ENCODE measurements at regions not wholly inside any gene's neighbourhood (a gene's known extent, or its start where the extent isn't known, plus 50 kb on each side); places are given as distances from the start of the nearest gene placed in this dataset.

DNA sequence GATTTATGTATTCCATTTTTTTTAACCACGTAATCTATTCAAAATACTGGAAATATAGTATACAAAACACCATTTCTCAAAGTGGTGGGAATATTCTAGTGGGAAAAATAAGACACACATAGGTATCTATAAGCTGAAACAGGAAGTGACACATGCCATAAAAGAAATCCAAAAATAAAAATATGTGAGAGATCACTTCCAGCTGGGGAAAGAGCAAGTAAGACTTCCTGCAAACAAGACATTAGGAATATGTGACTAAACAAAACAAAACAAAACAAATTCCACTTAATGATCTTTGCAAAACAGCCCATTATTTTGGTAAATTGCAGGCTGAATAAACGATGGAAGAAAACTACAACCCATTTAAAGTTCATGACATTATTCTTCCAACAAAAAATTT, 107.3 kb upstream of the CEP126 start:
- POLR2A ChIA-PET = no interaction called here
- dilution Hi-C loops (cut with MboI; ENCODE audit: extremely low pct_ligation_motif_present, low sequenced_read_pairs) = no loop called here
- BruUV-seq (replicated peaks) = no TSS peak

DNA sequence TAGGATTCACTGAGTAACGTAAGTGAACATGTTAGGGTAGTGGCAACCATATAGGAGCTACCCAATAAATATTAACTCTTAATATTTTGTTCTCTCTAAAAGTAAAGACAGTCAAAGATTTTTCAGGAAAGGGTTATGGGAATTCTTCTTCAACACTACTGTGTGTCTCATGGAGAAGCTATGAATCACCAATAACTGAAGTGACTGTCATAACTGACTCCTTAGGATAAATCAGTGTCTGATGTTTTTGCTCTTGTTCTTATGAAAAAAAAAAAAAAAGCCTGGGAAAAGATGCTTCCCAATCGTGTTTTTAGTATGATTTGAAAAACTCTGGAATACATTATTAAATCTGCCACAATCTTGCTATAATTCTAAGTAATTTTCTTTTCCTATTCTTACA, 111.2 kb upstream of the CEP126 start:
- Histone ChIP-seq H3K27ac (ENCODE audit: insufficient read depth, low read depth, low read length) (no peak overlapping the region), H3K27me3 (ENCODE audit: control insufficient read depth in 2 of 2, insufficient read depth in 2 of 2, low read length in 2 of 2) (no peaks in the 10 kb centered on the region), H3K4me2 (ENCODE audit: insufficient read depth, low read length) (no peak overlapping the region), H3K4me3 (replicated peaks in 1 of 3; ENCODE audit: insufficient read depth in 1 of 3, low read depth in 1 of 3, low read length in 3 of 3) (no peak overlapping the region), H3K9me3 (replicated peaks; ENCODE audit: control insufficient read depth, insufficient read depth, low read length) (no peaks in the 10 kb centered on the region), H3K9me1 (replicated peaks; ENCODE audit: control insufficient read depth, extremely low read depth, insufficient read depth, low read length) (no peaks in the 10 kb centered on the region), H2AFZ (ENCODE audit: low read depth, low read length) (no peak overlapping the region), H3K9ac (replicated peaks; ENCODE audit: extremely low read depth, insufficient read depth, low read length) (no peak overlapping the region), H4K20me1 (replicated peaks; ENCODE audit: control insufficient read depth, extremely low read depth, insufficient read depth, low read length) (no peaks in the 10 kb centered on the region), H3K36me3 (ENCODE audit: control insufficient read depth in 2 of 2, extremely low read depth in 1 of 2, insufficient read depth in 2 of 2, low read length in 2 of 2) (no peaks in the 10 kb centered on the region), H3K4me1 (ENCODE audit: control insufficient read depth, extremely low read depth, insufficient read depth, low read length) (peaks cover 8% of the 10 kb centered on the region), H3K79me2 (ENCODE audit: control insufficient read depth, insufficient read depth, low read length) (no peaks in the 10 kb centered on the region)
- no peak for DNase-seq (ENCODE audit: low read depth, low spot score)
- BruUV-seq (replicated peaks) = no TSS peak
- TF ChIP-seq EZH2 (IDR thresholded peaks at IDR 0.05; ENCODE audit: borderline replicate concordance, low read depth, low read length, severe bottlenecking) (no peak), JUN (IDR thresholded peaks at IDR 0.05; ENCODE audit: borderline replicate concordance, insufficient read depth, insufficient read length, low read depth) (no peak), MYC (IDR thresholded peaks at IDR 0.05; ENCODE audit: low read depth, low read length) (no peak)
- TF ChIP-seq, protein P1, sequence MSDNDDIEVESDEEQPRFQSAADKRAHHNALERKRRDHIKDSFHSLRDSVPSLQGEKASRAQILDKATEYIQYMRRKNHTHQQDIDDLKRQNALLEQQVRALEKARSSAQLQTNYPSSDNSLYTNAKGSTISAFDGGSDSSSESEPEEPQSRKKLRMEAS (IDR thresholded peaks at IDR 0.05; ENCODE audit: insufficient read depth, insufficient read length) = no peak
- intact Hi-C loops (cut with micrococcal nuclease) (no loop called here), dilution Hi-C loops (cut with MboI; ENCODE audit: extremely low pct_ligation_motif_present, low sequenced_read_pairs) (no loop called here)
- FAIRE-seq = no peak
- POLR2A ChIA-PET = no interaction called here
- CTCF ChIA-PET = interaction anchor here (0.7 kb wide), 1 partner anchor 278 kb away, joined by 3 read pairs; no protein-coding TSS in a partner anchor

More for the DNA sequence above, 107.3 kb upstream of the CEP126 start:
- H2AFZ ChIP-seq (ENCODE audit: low read depth, low read length) = no peak overlapping the region
- CTCF ChIA-PET = interaction anchor here (1.7 kb wide), 1 partner anchor 21 kb away, joined by 3 read pairs; no protein-coding TSS in a partner anchor
- H3K36me3 ChIP-seq (ENCODE audit: control insufficient read depth in 2 of 2, extremely low read depth in 1 of 2, insufficient read depth in 2 of 2, low read length in 2 of 2) = no peaks in the 10 kb centered on the region
- H4K20me1 ChIP-seq (replicated peaks; ENCODE audit: control insufficient read depth, extremely low read depth, insufficient read depth, low read length) = no peaks in the 10 kb centered on the region
- H3K4me2 ChIP-seq (ENCODE audit: insufficient read depth, low read length) = peak overlapping the region; percentile 47
- no peaks in the 10 kb centered on the region for H3K79me2 ChIP-seq (ENCODE audit: control insufficient read depth, insufficient read depth, low read length)
- DNase-seq (ENCODE audit: low read depth, low spot score) (peak; percentile 16), FAIRE-seq (peak; percentile 49)
- H3K9me1 ChIP-seq (replicated peaks; ENCODE audit: control insufficient read depth, extremely low read depth, insufficient read depth, low read length) = no peaks in the 10 kb centered on the region
- H3K4me3 ChIP-seq (replicated peaks in 1 of 3; ENCODE audit: insufficient read depth in 1 of 3, low read depth in 1 of 3, low read length in 3 of 3) = no peak overlapping the region
- H3K27me3 ChIP-seq (ENCODE audit: control insufficient read depth in 2 of 2, insufficient read depth in 2 of 2, low read length in 2 of 2) = no peaks in the 10 kb centered on the region
- no peak overlapping the region for H3K27ac ChIP-seq (ENCODE audit: insufficient read depth, low read depth, low read length)
- no peak overlapping the region for H3K9ac ChIP-seq (replicated peaks; ENCODE audit: extremely low read depth, insufficient read depth, low read length)
- no peak for TF ChIP-seq EZH2 (IDR thresholded peaks at IDR 0.05; ENCODE audit: borderline replicate concordance, low read depth, low read length, severe bottlenecking)
- TF ChIP-seq FOS (IDR thresholded peaks at IDR 0.05; ENCODE audit: borderline replicate concordance, insufficient read depth, low read length) = peak; percentile 10
- intact Hi-C loops (cut with micrococcal nuclease) = no loop called here
- no peaks in the 10 kb centered on the region for H3K9me3 ChIP-seq (replicated peaks; ENCODE audit: control insufficient read depth, insufficient read depth, low read length)
- peaks cover 8% of the 10 kb centered on the region for H3K4me1 ChIP-seq (ENCODE audit: control insufficient read depth, extremely low read depth, insufficient read depth, low read length)

Measured in endothelial cell of umbilical vein (primary cell).